NCI-H1092 treated with DMSO at 0.1 percent for 48 hours (cell line): ENCODE measurements at regions not wholly inside any gene's neighbourhood (a gene's known extent, or its start where the extent isn't known, plus 50 kb on each side); places are given as distances from the start of the nearest gene placed in this dataset.

Experiments used
- DNase-seq: peaks from one replicate; lab custom pipeline; 2025; lab: John Stamatoyannopoulos, UW

- DNase-seq: no peak
Observed at GRCh38 chr17:34146440-34147043, 108.5 kb upstream of the CCL2 start.

- DNase-seq: no peak
Observed at GRCh38 chr17:34151102-34151501, 104.0 kb upstream of the CCL2 start.

- DNase-seq: no peak
Observed at GRCh38 chr17:34153991-34154390, 101.1 kb upstream of the CCL2 start.

- DNase-seq: no peak
Observed at GRCh38 chr17:34154961-34155730, 99.9 kb upstream of the CCL2 start.

- no peak for DNase-seq
Observed at GRCh38 chr17:34155947-34156346, 99.1 kb upstream of the CCL2 start.

- DNase-seq: no peak
Observed at GRCh38 chr17:34156401-34156740, 98.7 kb upstream of the CCL2 start.

GRCh38 chr17:34156741-34157589 is 98.1 kb upstream of the CCL2 start:
- DNase-seq: no peak

GRCh38 chr17:34161690-34162089 is 93.4 kb upstream of the CCL2 start:
- DNase-seq: no peak

GRCh38 chr17:34163123-34163522 is 92.0 kb upstream of the CCL2 start:
- DNase-seq: no peak

- no peak for DNase-seq
Observed at GRCh38 chr17:34163646-34164045, 91.4 kb upstream of the CCL2 start.

GRCh38 chr17:34164837-34165236 is 90.2 kb upstream of the CCL2 start:
- no peak for DNase-seq

GRCh38 chr17:34166352-34166751 is 88.7 kb upstream of the CCL2 start:
- no peak for DNase-seq

- no peak for DNase-seq
Observed at GRCh38 chr17:34167354-34167753, 87.7 kb upstream of the CCL2 start.

- DNase-seq: no peak
Observed at GRCh38 chr17:34168989-34169388, 86.1 kb upstream of the CCL2 start.

GRCh38 chr17:34169496-34169895 is 85.6 kb upstream of the CCL2 start:
- no peak for DNase-seq

GRCh38 chr17:34171245-34171818 is 83.8 kb upstream of the CCL2 start:
- DNase-seq: peak; percentile 13

- no peak for DNase-seq
Observed at GRCh38 chr17:34172390-34172918, 82.6 kb upstream of the CCL2 start.

- no peak for DNase-seq
Observed at GRCh38 chr17:34173241-34173640, 81.8 kb upstream of the CCL2 start.

- no peak for DNase-seq
Observed at GRCh38 chr17:34174496-34174895, 80.6 kb upstream of the CCL2 start.

GRCh38 chr17:34176440-34176839 is 78.6 kb upstream of the CCL2 start:
- DNase-seq: no peak

- DNase-seq: no peak
Observed at GRCh38 chr17:34177642-34178041, 77.4 kb upstream of the CCL2 start.

GRCh38 chr17:34178092-34178491 is 77.0 kb upstream of the CCL2 start:
- DNase-seq: no peak
